ENCODE measurements at regions not wholly inside any gene's neighbourhood (a gene's known extent, or its start where the extent isn't known, plus 50 kb on each side); places are given as distances from the start of the nearest gene placed in this dataset.

DNA sequence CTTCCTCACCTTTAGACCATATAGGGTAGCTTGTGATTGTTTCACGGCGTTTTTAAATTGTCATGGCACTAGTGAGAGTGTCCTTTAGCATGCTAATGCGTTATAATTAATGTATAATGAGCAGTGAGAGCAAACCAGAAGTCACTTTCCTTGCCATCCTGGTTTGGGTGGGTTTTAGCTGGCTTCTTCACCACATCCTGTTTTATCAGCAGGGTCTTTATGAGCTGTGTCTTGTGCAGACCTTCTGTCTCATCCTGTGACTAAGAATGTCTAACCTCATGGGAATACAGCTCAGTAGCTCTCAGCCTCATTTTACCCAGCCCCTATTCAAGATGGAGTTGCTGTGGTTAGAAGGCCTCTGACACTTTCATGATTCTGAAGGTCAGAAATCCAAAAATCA is 370.9 kb upstream of the RBFOX1 start:
- intact Hi-C loops (cut with micrococcal nuclease; ENCODE audit: unreplicated experiment): no loop called here
- no peak overlapping the region for H3K9ac ChIP-seq (ENCODE audit: insufficient read depth, low read depth, low read length)
- in situ Hi-C loops (cut with HindIII; ENCODE audit: extremely low pct_ligation_motif_present, low pct_unique_long_range_greater_than_20kb): no loop called here
- H3K9me3 ChIP-seq (ENCODE audit: low read length): no peaks in the 10 kb centered on the region
- H3K4me1 ChIP-seq (ENCODE audit: insufficient read depth, low read length): no peaks in the 10 kb centered on the region
- FAIRE-seq (no peak), DNase-seq (ENCODE audit: low spot score) (no peak), ATAC-seq (no peak)
- no peaks in the 10 kb centered on the region for H4K20me1 ChIP-seq (ENCODE audit: insufficient read depth, low read length)
- H3K27ac ChIP-seq (ENCODE audit: extremely low read length, insufficient read depth, low read length): no peak overlapping the region
- ChIA-PET POLR2A (no interaction called here), CTCF (ENCODE audit: low intra/inter-chr PET ratio, low total read pairs) (no interaction called here)
- H3K4me2 ChIP-seq (ENCODE audit: low read depth, low read length): no peak overlapping the region
- no peak overlapping the region for H3K4me3 ChIP-seq (replicated peaks in 1 of 3; ENCODE audit: insufficient read depth in 1 of 3, low read depth in 2 of 3, low read length in 3 of 3)
- H2AFZ ChIP-seq (ENCODE audit: low read length): no peak overlapping the region
- WGBS (ENCODE audit: low lambda C conversion rate): 2% methylated on average over 3 of the region's 3 CpGs
- no peaks in the 10 kb centered on the region for H3K36me3 ChIP-seq (replicated peaks in 1 of 2; ENCODE audit: control insufficient read depth in 1 of 2, insufficient read depth in 2 of 2, low read length in 2 of 2)
- H3K27me3 ChIP-seq (ENCODE audit: control insufficient read depth in 1 of 2, insufficient read depth in 2 of 2, low read length in 2 of 2): no peaks in the 10 kb centered on the region
- BruUV-seq (replicated peaks): no TSS peak
- H3K79me2 ChIP-seq (ENCODE audit: insufficient read depth, low read length): no peaks in the 10 kb centered on the region
- no peak for TF ChIP-seq ZNF441 (CRISPR knock-in tag; IDR thresholded peaks at IDR 0.05; ENCODE audit: borderline replicate concordance)
- TF ChIP-seq, protein P1, sequence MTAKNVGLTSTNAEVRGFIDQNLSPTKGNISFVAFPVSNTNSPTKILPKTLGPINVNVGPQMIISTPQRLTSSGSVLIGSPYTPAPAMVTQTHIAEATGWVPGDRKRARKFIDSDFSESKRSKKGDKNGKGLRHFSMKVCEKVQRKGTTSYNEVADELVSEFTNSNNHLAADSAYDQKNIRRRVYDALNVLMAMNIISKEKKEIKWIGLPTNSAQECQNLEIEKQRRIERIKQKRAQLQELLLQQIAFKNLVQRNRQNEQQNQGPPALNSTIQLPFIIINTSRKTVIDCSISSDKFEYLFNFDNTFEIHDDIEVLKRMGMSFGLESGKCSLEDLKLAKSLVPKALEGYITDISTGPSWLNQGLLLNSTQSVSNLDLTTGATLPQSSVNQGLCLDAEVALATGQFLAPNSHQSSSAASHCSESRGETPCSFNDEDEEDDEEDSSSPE (CRISPR knock-in tag; IDR thresholded peaks at IDR 0.05): no peak
- no peak for TF ChIP-seq SAP130 (CRISPR knock-in tag; IDR thresholded peaks at IDR 0.05; ENCODE audit: low read depth)
- no peak for TF ChIP-seq TMF1 (CRISPR knock-in tag; IDR thresholded peaks at IDR 0.05; ENCODE audit: low read depth)
- no peak for TF ChIP-seq ZSCAN9 (CRISPR knock-in tag; IDR thresholded peaks at IDR 0.05; ENCODE audit: borderline replicate concordance)
- TF ChIP-seq, protein P2, sequence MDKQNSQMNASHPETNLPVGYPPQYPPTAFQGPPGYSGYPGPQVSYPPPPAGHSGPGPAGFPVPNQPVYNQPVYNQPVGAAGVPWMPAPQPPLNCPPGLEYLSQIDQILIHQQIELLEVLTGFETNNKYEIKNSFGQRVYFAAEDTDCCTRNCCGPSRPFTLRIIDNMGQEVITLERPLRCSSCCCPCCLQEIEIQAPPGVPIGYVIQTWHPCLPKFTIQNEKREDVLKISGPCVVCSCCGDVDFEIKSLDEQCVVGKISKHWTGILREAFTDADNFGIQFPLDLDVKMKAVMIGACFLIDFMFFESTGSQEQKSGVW (CRISPR knock-in tag; IDR thresholded peaks at IDR 0.05; ENCODE audit: borderline replicate concordance): no peak
- no peak for TF ChIP-seq NPAS2 (CRISPR knock-in tag; IDR thresholded peaks at IDR 0.05; ENCODE audit: borderline replicate concordance)
- no peak for TF ChIP-seq KDM4B (CRISPR knock-in tag; IDR thresholded peaks at IDR 0.05)
- TF ChIP-seq ZNF839 (CRISPR knock-in tag; IDR thresholded peaks at IDR 0.05; ENCODE audit: borderline replicate concordance): no peak
- TF ChIP-seq CENPX (CRISPR knock-in tag; IDR thresholded peaks at IDR 0.05): no peak
- TF ChIP-seq ZSCAN30 (CRISPR knock-in tag; IDR thresholded peaks at IDR 0.05): no peak
- TF ChIP-seq, protein P3, sequence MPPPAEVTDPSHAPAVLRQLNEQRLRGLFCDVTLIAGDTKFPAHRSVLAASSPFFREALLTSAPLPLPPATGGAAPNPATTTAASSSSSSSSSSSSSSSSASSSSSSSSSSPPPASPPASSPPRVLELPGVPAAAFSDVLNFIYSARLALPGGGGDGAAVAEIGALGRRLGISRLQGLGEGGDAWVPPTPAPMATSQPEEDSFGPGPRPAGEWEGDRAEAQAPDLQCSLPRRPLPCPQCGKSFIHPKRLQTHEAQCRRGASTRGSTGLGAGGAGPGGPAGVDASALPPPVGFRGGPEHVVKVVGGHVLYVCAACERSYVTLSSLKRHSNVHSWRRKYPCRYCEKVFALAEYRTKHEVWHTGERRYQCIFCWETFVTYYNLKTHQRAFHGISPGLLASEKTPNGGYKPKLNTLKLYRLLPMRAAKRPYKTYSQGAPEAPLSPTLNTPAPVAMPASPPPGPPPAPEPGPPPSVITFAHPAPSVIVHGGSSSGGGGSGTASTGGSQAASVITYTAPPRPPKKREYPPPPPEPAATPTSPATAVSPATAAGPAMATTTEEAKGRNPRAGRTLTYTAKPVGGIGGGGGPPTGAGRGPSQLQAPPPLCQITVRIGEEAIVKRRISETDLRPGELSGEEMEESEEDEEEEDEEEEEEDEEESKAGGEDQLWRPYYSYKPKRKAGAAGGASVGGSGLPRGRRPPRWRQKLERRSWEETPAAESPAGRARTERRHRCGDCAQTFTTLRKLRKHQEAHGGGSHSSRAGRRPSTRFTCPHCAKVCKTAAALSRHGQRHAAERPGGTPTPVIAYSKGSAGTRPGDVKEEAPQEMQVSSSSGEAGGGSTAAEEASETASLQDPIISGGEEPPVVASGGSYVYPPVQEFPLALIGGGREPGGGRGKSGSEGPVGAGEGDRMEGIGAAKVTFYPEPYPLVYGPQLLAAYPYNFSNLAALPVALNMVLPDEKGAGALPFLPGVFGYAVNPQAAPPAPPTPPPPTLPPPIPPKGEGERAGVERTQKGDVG (CRISPR knock-in tag; IDR thresholded peaks at IDR 0.05; ENCODE audit: borderline replicate concordance): no peak

Data from HepG2 (cell line).